WTC11 (cell line): ENCODE measurements at regions not wholly inside any gene's neighbourhood (a gene's known extent, or its start where the extent isn't known, plus 50 kb on each side); places are given as distances from the start of the nearest gene placed in this dataset.
"Not testable (repeated sequence)": the region's sequence is repeated elsewhere in the genome, so short reads cannot be mapped to it uniquely, and the experiment has no call there.

Experiments
- ATAC-seq: fragments of 200-7000 bp; cut with Tn5 transposase; 2 replicates; pipeline ENCODE4 v1.10.0; 2021; ENCODE audit warnings: mild to moderate bottlenecking, moderate library complexity
- CTCF ChIA-PET: fragments of 300-600 bp; sonication (Branson Sonifier 250); formaldehyde crosslinking; loops from one replicate; lab custom pipeline; 2021; ENCODE audit warnings: antibody characterized with exemption; lab: Charles Lee
- POLR2A ChIA-PET: fragments of 350-600 bp; sonication (Branson Sonifier 250); formaldehyde crosslinking; loops from one replicate; lab custom pipeline; 2021; ENCODE audit warnings: antibody characterized with exemption; lab: Charles Lee
- DNase-seq: peaks from one replicate; pipeline ENCODE4 v3.0.0; 2021; ENCODE audit warnings: low spot score
- H3K27ac Mint-ChIP-seq: 2 replicates; pipeline ENCODE4 v1.8.0; 2021; ENCODE audit warnings: mixed read lengths
- H3K27me3 Mint-ChIP-seq: 2 replicates; pipeline ENCODE4 v1.8.0; 2021; ENCODE audit warnings: low read depth, mild to moderate bottlenecking, moderate library complexity, mixed read lengths
- H3K36me3 Mint-ChIP-seq: 2 replicates; pipeline ENCODE4 v1.8.0; 2021; ENCODE audit warnings: mixed read lengths
- H3K4me1 Mint-ChIP-seq: 2 replicates; pipeline ENCODE4 v1.8.0; 2022; ENCODE audit warnings: mixed read lengths
- H3K4me3 Mint-ChIP-seq: 2 replicates; pipeline ENCODE4 v1.8.0; 2021; ENCODE audit warnings: mild to moderate bottlenecking, moderate library complexity, mixed read lengths
- H3K9me3 Mint-ChIP-seq: 2 replicates; pipeline ENCODE4 v1.8.0; 2021; ENCODE audit warnings: mixed read lengths
- CTCF ChIP-seq: fragments of 200-600 bp; IDR thresholded peaks from 2 replicates; pipeline ENCODE4 v1.8.0; 2022; ENCODE audit warnings: antibody characterized with exemption
- FOXP4 ChIP-seq: sonication (generic); formaldehyde crosslinking; IDR thresholded peaks from 2 replicates; pipeline ENCODE4 v1.8.0; 2022; ENCODE audit warnings: mild to moderate bottlenecking, missing genetic modification reagents
- GRHL2 ChIP-seq: fragments of 250-450 bp; sonication (Bioruptor Pico); IDR thresholded peaks from 2 replicates; pipeline ENCODE4 v1.8.0; 2022; ENCODE audit warnings: mild to moderate bottlenecking, moderate library complexity; ENCODE audit not compliant: insufficient replicate concordance, severe bottlenecking
- HMGXB4 ChIP-seq: sonication (generic); formaldehyde crosslinking; IDR thresholded peaks from 2 replicates; pipeline ENCODE4 v1.8.1; 2023; ENCODE audit warnings: mild to moderate bottlenecking, moderate library complexity, missing genetic modification reagents
- NFATC4 ChIP-seq: fragments of 250-450 bp; sonication (Bioruptor Pico); IDR thresholded peaks from 2 replicates; pipeline ENCODE4 v1.9.0; 2021; ENCODE audit warnings: mild to moderate bottlenecking
- NFE2L1 ChIP-seq: sonication (generic); formaldehyde crosslinking; IDR thresholded peaks from 2 replicates; pipeline ENCODE4 v1.8.1; 2023; ENCODE audit warnings: missing genetic modification reagents
- OVOL2 ChIP-seq: fragments of 250-450 bp; sonication (Bioruptor Pico); IDR thresholded peaks from 2 replicates; pipeline ENCODE4 v1.9.0; 2021; ENCODE audit warnings: mild to moderate bottlenecking, borderline replicate concordance
- TEAD1 ChIP-seq: sonication (generic); formaldehyde crosslinking; IDR thresholded peaks from 2 replicates; pipeline ENCODE4 v1.8.0; 2022; ENCODE audit warnings: mild to moderate bottlenecking, missing genetic modification reagents
- ZNF138 ChIP-seq: sonication (generic); formaldehyde crosslinking; conservative IDR thresholded peaks from 2 replicates; pipeline ENCODE4 v1.8.1; 2022; ENCODE audit warnings: mild to moderate bottlenecking, moderate library complexity, missing genetic modification reagents
- ZNF317 ChIP-seq: sonication (generic); formaldehyde crosslinking; IDR thresholded peaks from 2 replicates; pipeline ENCODE4 v1.8.1; 2023; ENCODE audit warnings: low read depth, mild to moderate bottlenecking, moderate library complexity, missing genetic modification reagents, borderline replicate concordance
- ZNF396 ChIP-seq: fragments of 250-450 bp; sonication (Bioruptor Pico); IDR thresholded peaks from 2 replicates; pipeline ENCODE4 v1.8.0; 2021; ENCODE audit warnings: mild to moderate bottlenecking, moderate library complexity, borderline replicate concordance
- ZNF425 ChIP-seq: fragments of 250-450 bp; sonication (Bioruptor Pico); conservative IDR thresholded peaks from 2 replicates; pipeline ENCODE4 v1.9.0; 2021; ENCODE audit warnings: mild to moderate bottlenecking
- ZNF532 ChIP-seq: fragments of 250-450 bp; sonication (Bioruptor Pico); IDR thresholded peaks from 2 replicates; pipeline ENCODE4 v1.9.0; 2021; ENCODE audit warnings: mild to moderate bottlenecking, borderline replicate concordance

- H3K27me3 Mint-ChIP-seq: peaks cover 2% of the 10 kb centered on the region; the same call in 1 of the 2 replicates
- no peaks in the 10 kb centered on the region for H3K4me1 Mint-ChIP-seq
- H3K4me3 Mint-ChIP-seq: no peak overlapping the region
- CTCF ChIA-PET: no interaction called here
- H3K9me3 Mint-ChIP-seq: peaks cover 2% of the 10 kb centered on the region
- TF ChIP-seq NFATC4 (CRISPR knock-in tag): no peak
- no peak for TF ChIP-seq FOXP4
- no peak for TF ChIP-seq GRHL2
- TF ChIP-seq ZNF138 (CRISPR knock-in tag): no peak
- TF ChIP-seq ZNF532: no peak
- no peak for TF ChIP-seq CTCF
- TF ChIP-seq NFE2L1 (CRISPR knock-in tag): no peak
- TF ChIP-seq HMGXB4 (CRISPR knock-in tag): no peak
- no peak for TF ChIP-seq ZNF396
- no peak for TF ChIP-seq TEAD1 (CRISPR knock-in tag)
- no peak for TF ChIP-seq OVOL2 (CRISPR knock-in tag)
- TF ChIP-seq ZNF317 (CRISPR knock-in tag): no peak
- no peak for TF ChIP-seq ZNF425 (CRISPR knock-in tag)
- POLR2A ChIA-PET: no interaction called here
- no peak overlapping the region for H3K27ac Mint-ChIP-seq
- H3K36me3 Mint-ChIP-seq: peaks cover 5% of the 10 kb centered on the region
- no peak for ATAC-seq
- no peak for DNase-seq
Measured at GRCh38 chr3:63740116-63740515, 79.0 kb upstream of the C3orf49 start.

- H3K4me3 Mint-ChIP-seq, DNase-seq, H3K27me3 Mint-ChIP-seq, H3K27ac Mint-ChIP-seq, CTCF ChIA-PET, H3K4me1 Mint-ChIP-seq, H3K36me3 Mint-ChIP-seq, ATAC-seq, POLR2A ChIA-PET: not testable (repeated sequence)
- peaks cover 14% of the 10 kb centered on the region for H3K9me3 Mint-ChIP-seq
Measured at GRCh38 chr3:63744693-63745092, 74.4 kb upstream of the C3orf49 start.
